A549 (cell line): ENCODE measurements at regions not wholly inside any gene's neighbourhood (a gene's known extent, or its start where the extent isn't known, plus 50 kb on each side); places are given as distances from the start of the nearest gene placed in this dataset.

Experiments
- ATAC-seq, 2 experiments: fragments of 200-7000 bp in 1 of 2; fragments of >200 bp in 1 of 2; cut with Nextera tagmentation in 1 of 2; cut with Tn5 transposase in 1 of 2; 3 replicates each; pipeline versions ENCODE4 v1.8.0 to v1.9.1; 2018 to 2020; ENCODE audit warnings: mild to moderate bottlenecking in 1 of 2, moderate library complexity in 1 of 2
- CTCF ChIA-PET: fragments of 300-600 bp; sonication (Branson Sonifier 250); formaldehyde crosslinking; extraction: SDS; loops from one replicate; lab custom pipeline; 2021; ENCODE audit warnings: antibody characterized with exemption, inconsistent platforms; lab: Yijun Ruan, JAX
- POLR2A ChIA-PET: fragments of 350-600 bp; formaldehyde crosslinking; extraction: SDS; loops from one replicate; lab custom pipeline; 2021; ENCODE audit warnings: antibody characterized with exemption, inconsistent platforms; lab: Yijun Ruan, JAX
- DNase-seq, 2 experiments: peaks; one replicate each; pipeline versions ENCODE4 v3.0.0 to v3.0.0-alpha.2; 2011 to 2016; ENCODE audit warnings: low read depth in 1 of 2, low spot score in 1 of 2
- FAIRE-seq: peaks from 2 replicates; lab custom pipeline; 2011; peaks lifted over from hg19 to GRCh38; lab: Jason Lieb, UNC
- H3K27ac ChIP-seq, 2 experiments: fragments of >200 bp; sonication (Bioruptor Twin); formaldehyde crosslinking; 3 replicates each; pipeline ENCODE4 v1.5.1; 2016 to 2017
- H3K4me1 ChIP-seq: fragments of >200 bp; sonication (Bioruptor Twin); formaldehyde crosslinking; 3 replicates; pipeline ENCODE4 v1.6.1; 2016
- H3K4me2 ChIP-seq: fragments of >200 bp; sonication (Bioruptor Twin); formaldehyde crosslinking; 3 replicates; pipeline ENCODE4 v1.6.1; 2016
- H3K4me3 ChIP-seq: fragments of >200 bp; sonication (Bioruptor Twin); formaldehyde crosslinking; 3 replicates; pipeline ENCODE4 v1.5.1; 2016
- H3K9me3 ChIP-seq: fragments of >200 bp; sonication (Bioruptor Twin); formaldehyde crosslinking; 3 replicates; pipeline ENCODE4 v1.6.1; 2016
- CEBPB ChIP-seq, 2 experiments: fragments of >200 bp in 1 of 2; sonication (Bioruptor Twin) in 1 of 2; formaldehyde crosslinking in 1 of 2; IDR thresholded peaks; 2 replicates each; pipeline ENCODE4 v1.6.1; 2012 to 2016
- EHMT2 ChIP-seq: fragments of 200-600 bp; sonication (generic); IDR thresholded peaks from 2 replicates; pipeline ENCODE4 v1.6.1; 2016; ENCODE audit warnings: antibody characterized with exemption, low read depth, mild to moderate bottlenecking, moderate library complexity
- HDAC2 ChIP-seq: fragments of 200-600 bp; sonication (generic); IDR thresholded peaks from 2 replicates; pipeline ENCODE4 v1.6.1; 2016
- HEYL ChIP-seq: fragments of 250-450 bp; sonication (Bioruptor Pico); IDR thresholded peaks from 2 replicates; pipeline ENCODE4 v1.8.0; 2021; ENCODE audit warnings: mild to moderate bottlenecking, moderate library complexity
- HOXA7 ChIP-seq: fragments of 250-450 bp; sonication (Bioruptor Pico); IDR thresholded peaks from 2 replicates; pipeline ENCODE4 v1.5.0; 2020; ENCODE audit warnings: mild to moderate bottlenecking, moderate library complexity
- JUN ChIP-seq, 2 experiments: fragments of >200 bp; sonication (Bioruptor Twin); formaldehyde crosslinking; IDR thresholded peaks; 2 replicates in 1 of 2; 3 replicates in 1 of 2; pipeline ENCODE4 v1.6.1; 2016 to 2017
- KDM1A ChIP-seq: fragments of 200-600 bp; sonication (generic); IDR thresholded peaks from 2 replicates; pipeline ENCODE4 v1.6.1; 2016; ENCODE audit warnings: low read depth, mild to moderate bottlenecking
- MAFK ChIP-seq: fragments of 450-650 bp; IDR thresholded peaks from 2 replicates; pipeline ENCODE4 v1.6.1; 2014; ENCODE audit not compliant: partially characterized antibody
- MAZ ChIP-seq: fragments of 150-350 bp; IDR thresholded peaks from 2 replicates; pipeline ENCODE4 v1.6.1; 2014; ENCODE audit warnings: antibody characterized with exemption, low read depth, low read length, borderline replicate concordance
- MYC ChIP-seq: IDR thresholded peaks from 2 replicates; pipeline ENCODE4 v1.6.1; 2012; ENCODE audit warnings: mild to moderate bottlenecking, inconsistent platforms, low read length, improper control_type of control experiment, borderline replicate concordance
- NR3C1 ChIP-seq: fragments of >200 bp; sonication (Bioruptor Twin); formaldehyde crosslinking; IDR thresholded peaks from 3 replicates; pipeline ENCODE4 v1.6.1; 2017
- POLR2A ChIP-seq: IDR thresholded peaks from 2 replicates; pipeline ENCODE4 v1.6.1; 2012; ENCODE audit warnings: mild to moderate bottlenecking, low read length
- RAD21 ChIP-seq, 2 experiments: fragments of >200 bp in 1 of 2; sonication (Bioruptor Twin) in 1 of 2; formaldehyde crosslinking in 1 of 2; IDR thresholded peaks in 1 of 2; conservative IDR thresholded peaks in 1 of 2; 2 replicates in 1 of 2; 3 replicates in 1 of 2; pipeline ENCODE4 v1.6.1; 2012 to 2018; ENCODE audit warnings: inconsistent platforms in 1 of 2
- SMC3 ChIP-seq: fragments of >200 bp; sonication (Bioruptor Twin); formaldehyde crosslinking; IDR thresholded peaks from 3 replicates; pipeline ENCODE4 v1.6.1; 2018; ENCODE audit warnings: inconsistent platforms
- SREBF2 ChIP-seq: fragments of 450-650 bp; IDR thresholded peaks from 2 replicates; pipeline ENCODE4 v1.6.1; 2014; ENCODE audit warnings: mild to moderate bottlenecking, moderate library complexity
- TP53 ChIP-seq: fragments of 250-450 bp; sonication (Bioruptor Pico); IDR thresholded peaks from 2 replicates; pipeline ENCODE4 v1.5.0; 2021; ENCODE audit warnings: mild to moderate bottlenecking, moderate library complexity
- ZC3H11A ChIP-seq: fragments of 450-650 bp; IDR thresholded peaks from 2 replicates; pipeline ENCODE4 v1.6.1; 2014; ENCODE audit warnings: antibody characterized with exemption, mild to moderate bottlenecking
- ZSCAN20 ChIP-seq: fragments of 250-450 bp; sonication (Bioruptor Pico); IDR thresholded peaks from 2 replicates; pipeline ENCODE4 v1.8.0; 2022; ENCODE audit warnings: mild to moderate bottlenecking, moderate library complexity
- WGBS: methylation state at CpG from one replicate; pipeline ENCODE4 v1.1.6; 2017; ENCODE audit errors: missing lambda C conversion rate; 5-methylcytosine and 5-hydroxymethylcytosine counted together
- TF ChIP-seq, protein P1 (sequence below): fragments of >200 bp; sonication (Bioruptor Twin); formaldehyde crosslinking; IDR thresholded peaks from 2 replicates; pipeline ENCODE4 v1.6.1; 2016
- TF ChIP-seq, protein P2 (sequence below): fragments of >200 bp; sonication (Bioruptor Twin); formaldehyde crosslinking; IDR thresholded peaks from 3 replicates; pipeline ENCODE4 v1.5.1; 2016
- TF ChIP-seq, protein P3 (sequence below): fragments of 250-450 bp; sonication (Bioruptor Pico); IDR thresholded peaks from 2 replicates; pipeline ENCODE4 v1.5.0; 2021; ENCODE audit warnings: mild to moderate bottlenecking, moderate library complexity, borderline replicate concordance
- TF ChIP-seq, protein P4 (sequence below): fragments of 200-600 bp; sonication (generic); IDR thresholded peaks from 2 replicates; pipeline ENCODE4 v1.6.1; 2016; ENCODE audit warnings: antibody characterized with exemption, mild to moderate bottlenecking, moderate library complexity
- TF ChIP-seq, protein P5 (sequence below): fragments of >200 bp; sonication (Bioruptor Twin); formaldehyde crosslinking; IDR thresholded peaks from 3 replicates; pipeline ENCODE4 v1.6.1; 2016
- TF ChIP-seq, protein P6 (sequence below): fragments of 150-350 bp; IDR thresholded peaks from 2 replicates; pipeline ENCODE4 v1.6.1; 2014; ENCODE audit warnings: low read depth, mild to moderate bottlenecking, low read length

DNA sequence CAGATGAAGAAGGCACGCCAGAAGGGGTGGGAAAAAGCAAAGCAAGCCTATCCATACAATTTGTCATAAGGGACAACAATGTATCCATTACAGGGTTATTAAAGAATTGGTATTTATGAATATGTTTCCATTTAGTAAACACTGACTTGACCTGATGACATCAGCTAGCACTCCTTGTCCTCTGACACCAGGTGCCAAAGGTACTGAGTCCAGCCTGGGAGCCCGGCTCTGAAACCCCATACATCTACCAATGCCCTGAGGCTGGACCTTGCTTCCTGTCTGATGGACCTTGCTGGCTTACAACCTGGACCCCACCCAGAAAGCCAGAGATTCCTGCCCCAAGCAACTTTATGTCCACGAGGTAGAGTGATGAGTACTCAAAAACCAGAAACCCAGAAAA lies 263.0 kb upstream of the ATP11B start (continued):
- TF ChIP-seq, protein P1, sequence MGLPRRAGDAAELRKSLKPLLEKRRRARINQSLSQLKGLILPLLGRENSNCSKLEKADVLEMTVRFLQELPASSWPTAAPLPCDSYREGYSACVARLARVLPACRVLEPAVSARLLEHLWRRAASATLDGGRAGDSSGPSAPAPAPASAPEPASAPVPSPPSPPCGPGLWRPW = no peak
- TF ChIP-seq, protein P2, sequence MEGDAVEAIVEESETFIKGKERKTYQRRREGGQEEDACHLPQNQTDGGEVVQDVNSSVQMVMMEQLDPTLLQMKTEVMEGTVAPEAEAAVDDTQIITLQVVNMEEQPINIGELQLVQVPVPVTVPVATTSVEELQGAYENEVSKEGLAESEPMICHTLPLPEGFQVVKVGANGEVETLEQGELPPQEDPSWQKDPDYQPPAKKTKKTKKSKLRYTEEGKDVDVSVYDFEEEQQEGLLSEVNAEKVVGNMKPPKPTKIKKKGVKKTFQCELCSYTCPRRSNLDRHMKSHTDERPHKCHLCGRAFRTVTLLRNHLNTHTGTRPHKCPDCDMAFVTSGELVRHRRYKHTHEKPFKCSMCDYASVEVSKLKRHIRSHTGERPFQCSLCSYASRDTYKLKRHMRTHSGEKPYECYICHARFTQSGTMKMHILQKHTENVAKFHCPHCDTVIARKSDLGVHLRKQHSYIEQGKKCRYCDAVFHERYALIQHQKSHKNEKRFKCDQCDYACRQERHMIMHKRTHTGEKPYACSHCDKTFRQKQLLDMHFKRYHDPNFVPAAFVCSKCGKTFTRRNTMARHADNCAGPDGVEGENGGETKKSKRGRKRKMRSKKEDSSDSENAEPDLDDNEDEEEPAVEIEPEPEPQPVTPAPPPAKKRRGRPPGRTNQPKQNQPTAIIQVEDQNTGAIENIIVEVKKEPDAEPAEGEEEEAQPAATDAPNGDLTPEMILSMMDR = no peak
- no peak for TF ChIP-seq ZC3H11A

DNA sequence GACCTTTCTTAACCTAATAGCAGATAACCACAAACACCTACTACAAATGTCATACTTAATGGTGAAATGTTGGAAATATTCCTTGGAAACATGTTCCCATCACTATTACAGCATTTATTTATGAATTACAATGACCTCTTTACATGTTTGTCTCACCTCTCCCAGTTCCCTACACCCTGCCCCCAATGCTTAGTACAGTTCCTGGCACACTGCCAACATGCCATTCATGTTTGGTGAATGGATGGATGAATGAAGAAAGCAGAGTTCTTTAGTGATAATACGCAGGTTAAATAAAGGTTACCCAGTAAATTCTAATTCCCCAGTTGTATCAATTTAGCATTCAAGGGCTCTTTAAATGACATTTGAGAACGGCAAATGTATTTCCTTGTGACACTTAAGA lies 259.9 kb upstream of the ATP11B start:
- no peak for TF ChIP-seq TP53 (CRISPR knock-in tag)
- no peak for TF ChIP-seq SREBF2
- TF ChIP-seq ZSCAN20 (CRISPR knock-in tag) = no peak
- no peak for TF ChIP-seq EHMT2
- TF ChIP-seq CEBPB (IDR thresholded peaks at IDR 0.05) = no peak
- no peak for TF ChIP-seq HEYL (CRISPR knock-in tag)
- no peak for TF ChIP-seq MAFK
- no peak for TF ChIP-seq HDAC2
- TF ChIP-seq, protein P3, sequence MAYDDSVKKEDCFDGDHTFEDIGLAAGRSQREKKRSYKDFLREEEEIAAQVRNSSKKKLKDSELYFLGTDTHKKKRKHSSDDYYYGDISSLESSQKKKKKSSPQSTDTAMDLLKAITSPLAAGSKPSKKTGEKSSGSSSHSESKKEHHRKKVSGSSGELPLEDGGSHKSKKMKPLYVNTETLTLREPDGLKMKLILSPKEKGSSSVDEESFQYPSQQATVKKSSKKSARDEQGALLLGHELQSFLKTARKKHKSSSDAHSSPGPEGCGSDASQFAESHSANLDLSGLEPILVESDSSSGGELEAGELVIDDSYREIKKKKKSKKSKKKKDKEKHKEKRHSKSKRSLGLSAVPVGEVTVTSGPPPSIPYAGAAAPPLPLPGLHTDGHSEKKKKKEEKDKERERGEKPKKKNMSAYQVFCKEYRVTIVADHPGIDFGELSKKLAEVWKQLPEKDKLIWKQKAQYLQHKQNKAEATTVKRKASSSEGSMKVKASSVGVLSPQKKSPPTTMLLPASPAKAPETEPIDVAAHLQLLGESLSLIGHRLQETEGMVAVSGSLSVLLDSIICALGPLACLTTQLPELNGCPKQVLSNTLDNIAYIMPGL (CRISPR knock-in tag) = no peak
- H3K4me1 ChIP-seq = no peaks in the 10 kb centered on the region
- H3K4me2 ChIP-seq = no peak overlapping the region
- DNase-seq = peak in 1 of 2 experiments; percentile 1
- WGBS = 20% methylated on average over 2 of the region's 2 CpGs
- CTCF ChIA-PET = no interaction called here
- no peak for FAIRE-seq
- POLR2A ChIA-PET = no interaction called here
- no peak for ATAC-seq
- H3K27ac ChIP-seq = no peak overlapping the region
- no peak overlapping the region for H3K4me3 ChIP-seq
- H3K9me3 ChIP-seq = no peaks in the 10 kb centered on the region

DNA sequence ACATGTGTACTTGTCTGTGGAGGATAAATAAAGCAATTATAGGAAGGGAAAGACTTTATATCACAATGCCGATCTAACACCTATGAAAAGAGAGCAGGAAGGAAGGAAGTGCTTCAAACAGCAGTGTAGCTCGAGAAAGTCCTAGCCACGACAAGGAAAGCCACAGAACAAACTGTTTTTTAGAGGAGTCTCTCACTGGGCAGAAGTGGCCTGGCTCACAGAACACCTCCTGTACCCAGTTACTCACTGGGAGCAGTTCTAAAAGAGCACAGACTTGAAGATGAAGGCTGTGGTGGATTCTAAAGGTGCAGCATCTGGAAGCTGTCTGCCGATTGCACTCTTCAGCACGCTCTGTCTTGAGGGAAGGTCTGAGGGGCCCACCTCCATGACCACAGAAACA lies 248.8 kb upstream of the ATP11B start:
- POLR2A ChIA-PET = no interaction called here
- no peak overlapping the region for H3K4me2 ChIP-seq
- H3K9me3 ChIP-seq = no peaks in the 10 kb centered on the region
- ATAC-seq (no peak), DNase-seq (no peak), FAIRE-seq (no peak)
- TF ChIP-seq HEYL (CRISPR knock-in tag) (no peak), JUN (IDR thresholded peaks at IDR 0.05) (no peak), SREBF2 (no peak), RAD21 (conservative IDR thresholded peaks at IDR 0.05 in 1 of 2, IDR thresholded peaks at IDR 0.05 in 1 of 2) (no peak), POLR2A (no peak), EHMT2 (no peak), NR3C1 (no peak), KDM1A (no peak), HDAC2 (no peak), HOXA7 (no peak), MYC (no peak), MAZ (no peak), SMC3 (no peak)
- TF ChIP-seq, protein P4, sequence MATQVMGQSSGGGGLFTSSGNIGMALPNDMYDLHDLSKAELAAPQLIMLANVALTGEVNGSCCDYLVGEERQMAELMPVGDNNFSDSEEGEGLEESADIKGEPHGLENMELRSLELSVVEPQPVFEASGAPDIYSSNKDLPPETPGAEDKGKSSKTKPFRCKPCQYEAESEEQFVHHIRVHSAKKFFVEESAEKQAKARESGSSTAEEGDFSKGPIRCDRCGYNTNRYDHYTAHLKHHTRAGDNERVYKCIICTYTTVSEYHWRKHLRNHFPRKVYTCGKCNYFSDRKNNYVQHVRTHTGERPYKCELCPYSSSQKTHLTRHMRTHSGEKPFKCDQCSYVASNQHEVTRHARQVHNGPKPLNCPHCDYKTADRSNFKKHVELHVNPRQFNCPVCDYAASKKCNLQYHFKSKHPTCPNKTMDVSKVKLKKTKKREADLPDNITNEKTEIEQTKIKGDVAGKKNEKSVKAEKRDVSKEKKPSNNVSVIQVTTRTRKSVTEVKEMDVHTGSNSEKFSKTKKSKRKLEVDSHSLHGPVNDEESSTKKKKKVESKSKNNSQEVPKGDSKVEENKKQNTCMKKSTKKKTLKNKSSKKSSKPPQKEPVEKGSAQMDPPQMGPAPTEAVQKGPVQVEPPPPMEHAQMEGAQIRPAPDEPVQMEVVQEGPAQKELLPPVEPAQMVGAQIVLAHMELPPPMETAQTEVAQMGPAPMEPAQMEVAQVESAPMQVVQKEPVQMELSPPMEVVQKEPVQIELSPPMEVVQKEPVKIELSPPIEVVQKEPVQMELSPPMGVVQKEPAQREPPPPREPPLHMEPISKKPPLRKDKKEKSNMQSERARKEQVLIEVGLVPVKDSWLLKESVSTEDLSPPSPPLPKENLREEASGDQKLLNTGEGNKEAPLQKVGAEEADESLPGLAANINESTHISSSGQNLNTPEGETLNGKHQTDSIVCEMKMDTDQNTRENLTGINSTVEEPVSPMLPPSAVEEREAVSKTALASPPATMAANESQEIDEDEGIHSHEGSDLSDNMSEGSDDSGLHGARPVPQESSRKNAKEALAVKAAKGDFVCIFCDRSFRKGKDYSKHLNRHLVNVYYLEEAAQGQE = no peak
- TF ChIP-seq, protein P2 = no peak
- TF ChIP-seq, protein P5, sequence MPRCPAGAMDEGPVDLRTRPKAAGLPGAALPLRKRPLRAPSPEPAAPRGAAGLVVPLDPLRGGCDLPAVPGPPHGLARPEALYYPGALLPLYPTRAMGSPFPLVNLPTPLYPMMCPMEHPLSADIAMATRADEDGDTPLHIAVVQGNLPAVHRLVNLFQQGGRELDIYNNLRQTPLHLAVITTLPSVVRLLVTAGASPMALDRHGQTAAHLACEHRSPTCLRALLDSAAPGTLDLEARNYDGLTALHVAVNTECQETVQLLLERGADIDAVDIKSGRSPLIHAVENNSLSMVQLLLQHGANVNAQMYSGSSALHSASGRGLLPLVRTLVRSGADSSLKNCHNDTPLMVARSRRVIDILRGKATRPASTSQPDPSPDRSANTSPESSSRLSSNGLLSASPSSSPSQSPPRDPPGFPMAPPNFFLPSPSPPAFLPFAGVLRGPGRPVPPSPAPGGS = no peak
- TF ChIP-seq, protein P6, sequence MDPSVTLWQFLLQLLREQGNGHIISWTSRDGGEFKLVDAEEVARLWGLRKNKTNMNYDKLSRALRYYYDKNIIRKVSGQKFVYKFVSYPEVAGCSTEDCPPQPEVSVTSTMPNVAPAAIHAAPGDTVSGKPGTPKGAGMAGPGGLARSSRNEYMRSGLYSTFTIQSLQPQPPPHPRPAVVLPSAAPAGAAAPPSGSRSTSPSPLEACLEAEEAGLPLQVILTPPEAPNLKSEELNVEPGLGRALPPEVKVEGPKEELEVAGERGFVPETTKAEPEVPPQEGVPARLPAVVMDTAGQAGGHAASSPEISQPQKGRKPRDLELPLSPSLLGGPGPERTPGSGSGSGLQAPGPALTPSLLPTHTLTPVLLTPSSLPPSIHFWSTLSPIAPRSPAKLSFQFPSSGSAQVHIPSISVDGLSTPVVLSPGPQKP = no peak
- no peak overlapping the region for H3K4me3 ChIP-seq
- H3K27ac ChIP-seq = no peak overlapping the region
- no peaks in the 10 kb centered on the region for H3K4me1 ChIP-seq
- CTCF ChIA-PET = no interaction called here
- 27% methylated on average over 3 of the region's 5 CpGs for WGBS
